GM12873 (cell line): ENCODE measurements at regions not wholly inside any gene's neighbourhood (a gene's known extent, or its start where the extent isn't known, plus 50 kb on each side); places are given as distances from the start of the nearest gene placed in this dataset.

Source experiments
- TF ChIP-seq, protein P1 (sequence below): IDR thresholded peaks from 2 replicates; pipeline ENCODE4 v1.5.1; 2012; ENCODE audit warnings: low read depth, mild to moderate bottlenecking, moderate library complexity, low read length, control low read depth; ENCODE audit not compliant: insufficient read depth; ENCODE audit errors: missing control alignments

GRCh38 chr13:82636119-82636518 is 1246.2 kb downstream of the SLITRK1 start:
- TF ChIP-seq, protein P1, sequence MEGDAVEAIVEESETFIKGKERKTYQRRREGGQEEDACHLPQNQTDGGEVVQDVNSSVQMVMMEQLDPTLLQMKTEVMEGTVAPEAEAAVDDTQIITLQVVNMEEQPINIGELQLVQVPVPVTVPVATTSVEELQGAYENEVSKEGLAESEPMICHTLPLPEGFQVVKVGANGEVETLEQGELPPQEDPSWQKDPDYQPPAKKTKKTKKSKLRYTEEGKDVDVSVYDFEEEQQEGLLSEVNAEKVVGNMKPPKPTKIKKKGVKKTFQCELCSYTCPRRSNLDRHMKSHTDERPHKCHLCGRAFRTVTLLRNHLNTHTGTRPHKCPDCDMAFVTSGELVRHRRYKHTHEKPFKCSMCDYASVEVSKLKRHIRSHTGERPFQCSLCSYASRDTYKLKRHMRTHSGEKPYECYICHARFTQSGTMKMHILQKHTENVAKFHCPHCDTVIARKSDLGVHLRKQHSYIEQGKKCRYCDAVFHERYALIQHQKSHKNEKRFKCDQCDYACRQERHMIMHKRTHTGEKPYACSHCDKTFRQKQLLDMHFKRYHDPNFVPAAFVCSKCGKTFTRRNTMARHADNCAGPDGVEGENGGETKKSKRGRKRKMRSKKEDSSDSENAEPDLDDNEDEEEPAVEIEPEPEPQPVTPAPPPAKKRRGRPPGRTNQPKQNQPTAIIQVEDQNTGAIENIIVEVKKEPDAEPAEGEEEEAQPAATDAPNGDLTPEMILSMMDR, result no peak

- TF ChIP-seq, protein P1, result no peak
These were observed 1247.3 kb downstream of the SLITRK1 start for GRCh38 chr13:82634946-82635345.

- TF ChIP-seq, protein P1, result no peak
These were observed 1255.1 kb downstream of the SLITRK1 start for GRCh38 chr13:82627183-82627582.

- TF ChIP-seq, protein P1, result no peak
These were observed 1256.6 kb downstream of the SLITRK1 start for GRCh38 chr13:82625717-82626116.

DNA sequence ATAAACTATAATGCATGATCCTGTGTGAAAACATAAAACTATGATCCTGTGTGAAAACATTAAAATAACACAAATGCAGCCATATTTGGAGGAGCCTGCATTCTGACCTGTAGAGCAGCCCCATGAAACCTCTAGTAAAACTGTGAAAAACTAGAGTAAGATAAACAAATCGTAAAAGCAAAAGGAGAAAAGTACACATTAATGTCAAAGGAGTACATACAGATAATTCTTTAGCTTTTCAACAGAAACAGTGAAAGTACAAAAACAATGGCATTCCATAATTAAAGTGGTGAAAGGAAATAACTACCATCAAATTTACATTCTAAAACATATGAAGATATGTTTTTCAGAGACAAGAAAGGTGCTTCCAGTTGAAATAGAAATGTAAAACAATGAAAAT is 1267.2 kb downstream of the SLITRK1 start:
- TF ChIP-seq, protein P1, result no peak

GRCh38 chr13:82614086-82614485 is 1268.2 kb downstream of the SLITRK1 start:
- TF ChIP-seq, protein P1, result no peak

- TF ChIP-seq, protein P1, result no peak
These were observed 1276.3 kb downstream of the SLITRK1 start for GRCh38 chr13:82606008-82606407.
